ENCODE measurements at regions not wholly inside any gene's neighbourhood (a gene's known extent, or its start where the extent isn't known, plus 50 kb on each side); places are given as distances from the start of the nearest gene placed in this dataset.

DNA sequence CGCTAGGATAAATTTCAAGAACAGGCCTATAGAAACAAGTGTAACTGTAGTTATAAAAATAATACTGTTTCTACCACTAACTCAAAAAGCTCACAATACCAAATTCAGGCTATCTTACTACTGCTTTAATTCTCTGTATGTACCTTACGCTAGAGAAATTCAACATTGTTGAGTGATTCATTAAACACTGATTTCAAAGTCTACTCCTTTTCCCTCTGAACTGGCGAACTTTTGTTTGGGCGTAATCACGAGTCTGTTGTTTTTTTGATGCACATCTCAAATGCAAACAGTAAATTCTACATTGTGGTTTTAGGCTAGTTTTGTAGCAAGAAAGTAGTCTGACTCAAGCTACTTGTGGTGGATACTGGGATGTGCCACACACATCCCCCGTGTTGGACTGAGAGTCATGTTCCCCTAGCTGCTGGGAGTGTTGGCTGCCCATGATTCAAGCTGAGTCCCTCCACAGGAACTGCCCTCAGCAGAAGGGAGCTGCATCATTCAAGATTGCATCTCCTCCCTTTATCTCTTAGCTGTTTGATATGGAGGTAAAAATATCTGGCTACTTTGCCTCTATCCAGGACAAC lies 406.1 kb downstream of the RAPGEF2 start:
- TF ChIP-seq POLR2A (IDR thresholded peaks at IDR 0.05) = no peak
- TF ChIP-seq, protein P1, sequence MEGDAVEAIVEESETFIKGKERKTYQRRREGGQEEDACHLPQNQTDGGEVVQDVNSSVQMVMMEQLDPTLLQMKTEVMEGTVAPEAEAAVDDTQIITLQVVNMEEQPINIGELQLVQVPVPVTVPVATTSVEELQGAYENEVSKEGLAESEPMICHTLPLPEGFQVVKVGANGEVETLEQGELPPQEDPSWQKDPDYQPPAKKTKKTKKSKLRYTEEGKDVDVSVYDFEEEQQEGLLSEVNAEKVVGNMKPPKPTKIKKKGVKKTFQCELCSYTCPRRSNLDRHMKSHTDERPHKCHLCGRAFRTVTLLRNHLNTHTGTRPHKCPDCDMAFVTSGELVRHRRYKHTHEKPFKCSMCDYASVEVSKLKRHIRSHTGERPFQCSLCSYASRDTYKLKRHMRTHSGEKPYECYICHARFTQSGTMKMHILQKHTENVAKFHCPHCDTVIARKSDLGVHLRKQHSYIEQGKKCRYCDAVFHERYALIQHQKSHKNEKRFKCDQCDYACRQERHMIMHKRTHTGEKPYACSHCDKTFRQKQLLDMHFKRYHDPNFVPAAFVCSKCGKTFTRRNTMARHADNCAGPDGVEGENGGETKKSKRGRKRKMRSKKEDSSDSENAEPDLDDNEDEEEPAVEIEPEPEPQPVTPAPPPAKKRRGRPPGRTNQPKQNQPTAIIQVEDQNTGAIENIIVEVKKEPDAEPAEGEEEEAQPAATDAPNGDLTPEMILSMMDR (IDR thresholded peaks at IDR 0.05) = no peak

All from lower leg skin (tissue), 3 donors.